ENCODE measurements at regions not wholly inside any gene's neighbourhood (a gene's known extent, or its start where the extent isn't known, plus 50 kb on each side); places are given as distances from the start of the nearest gene placed in this dataset.

DNA sequence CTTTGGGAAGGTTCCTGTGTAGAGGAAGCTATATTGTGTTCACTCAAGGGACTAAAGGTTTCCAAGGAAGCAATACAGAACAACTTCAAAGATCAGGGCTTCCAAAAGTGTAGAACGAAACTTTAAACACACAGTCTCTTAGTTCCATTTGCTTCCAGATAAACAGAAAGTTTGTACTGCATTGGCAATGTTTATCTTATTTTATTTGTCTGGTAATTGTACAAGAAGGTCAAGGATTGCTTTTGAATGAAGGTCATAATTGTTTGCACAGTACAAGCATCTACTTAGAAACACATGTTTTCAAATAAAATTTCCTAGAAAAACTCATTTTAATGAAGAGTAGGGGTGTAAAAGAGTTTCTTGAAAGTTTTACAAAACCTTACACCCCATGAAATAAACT lies 712.7 kb upstream of the SGCG start (continued):
- TF ChIP-seq, protein P1, sequence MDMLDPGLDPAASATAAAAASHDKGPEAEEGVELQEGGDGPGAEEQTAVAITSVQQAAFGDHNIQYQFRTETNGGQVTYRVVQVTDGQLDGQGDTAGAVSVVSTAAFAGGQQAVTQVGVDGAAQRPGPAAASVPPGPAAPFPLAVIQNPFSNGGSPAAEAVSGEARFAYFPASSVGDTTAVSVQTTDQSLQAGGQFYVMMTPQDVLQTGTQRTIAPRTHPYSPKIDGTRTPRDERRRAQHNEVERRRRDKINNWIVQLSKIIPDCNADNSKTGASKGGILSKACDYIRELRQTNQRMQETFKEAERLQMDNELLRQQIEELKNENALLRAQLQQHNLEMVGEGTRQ (IDR thresholded peaks at IDR 0.05; ENCODE audit: borderline replicate concordance, low read depth, low read length): no peak
- TF ChIP-seq ELF1 (IDR thresholded peaks at IDR 0.05) (no peak), RFX5 (IDR thresholded peaks at IDR 0.05; ENCODE audit: low read length) (no peak), CHD2 (IDR thresholded peaks at IDR 0.05; ENCODE audit: low read length, partially characterized antibody) (no peak), MEF2A (IDR thresholded peaks at IDR 0.05; ENCODE audit: borderline replicate concordance, low read depth) (no peak), SMC3 (IDR thresholded peaks at IDR 0.05; ENCODE audit: low read depth, low read length) (no peak), MXI1 (IDR thresholded peaks at IDR 0.05; ENCODE audit: low read depth, low read length) (no peak), EP300 (IDR thresholded peaks at IDR 0.05; ENCODE audit: borderline replicate concordance in 1 of 2, low read depth in 1 of 2, low read length in 1 of 2) (no peak), GABPA (IDR thresholded peaks at IDR 0.05; ENCODE audit: low read depth) (no peak)
- TF ChIP-seq, protein P2, sequence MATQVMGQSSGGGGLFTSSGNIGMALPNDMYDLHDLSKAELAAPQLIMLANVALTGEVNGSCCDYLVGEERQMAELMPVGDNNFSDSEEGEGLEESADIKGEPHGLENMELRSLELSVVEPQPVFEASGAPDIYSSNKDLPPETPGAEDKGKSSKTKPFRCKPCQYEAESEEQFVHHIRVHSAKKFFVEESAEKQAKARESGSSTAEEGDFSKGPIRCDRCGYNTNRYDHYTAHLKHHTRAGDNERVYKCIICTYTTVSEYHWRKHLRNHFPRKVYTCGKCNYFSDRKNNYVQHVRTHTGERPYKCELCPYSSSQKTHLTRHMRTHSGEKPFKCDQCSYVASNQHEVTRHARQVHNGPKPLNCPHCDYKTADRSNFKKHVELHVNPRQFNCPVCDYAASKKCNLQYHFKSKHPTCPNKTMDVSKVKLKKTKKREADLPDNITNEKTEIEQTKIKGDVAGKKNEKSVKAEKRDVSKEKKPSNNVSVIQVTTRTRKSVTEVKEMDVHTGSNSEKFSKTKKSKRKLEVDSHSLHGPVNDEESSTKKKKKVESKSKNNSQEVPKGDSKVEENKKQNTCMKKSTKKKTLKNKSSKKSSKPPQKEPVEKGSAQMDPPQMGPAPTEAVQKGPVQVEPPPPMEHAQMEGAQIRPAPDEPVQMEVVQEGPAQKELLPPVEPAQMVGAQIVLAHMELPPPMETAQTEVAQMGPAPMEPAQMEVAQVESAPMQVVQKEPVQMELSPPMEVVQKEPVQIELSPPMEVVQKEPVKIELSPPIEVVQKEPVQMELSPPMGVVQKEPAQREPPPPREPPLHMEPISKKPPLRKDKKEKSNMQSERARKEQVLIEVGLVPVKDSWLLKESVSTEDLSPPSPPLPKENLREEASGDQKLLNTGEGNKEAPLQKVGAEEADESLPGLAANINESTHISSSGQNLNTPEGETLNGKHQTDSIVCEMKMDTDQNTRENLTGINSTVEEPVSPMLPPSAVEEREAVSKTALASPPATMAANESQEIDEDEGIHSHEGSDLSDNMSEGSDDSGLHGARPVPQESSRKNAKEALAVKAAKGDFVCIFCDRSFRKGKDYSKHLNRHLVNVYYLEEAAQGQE (IDR thresholded peaks at IDR 0.05; ENCODE audit: low read depth, low read length): no peak

DNA sequence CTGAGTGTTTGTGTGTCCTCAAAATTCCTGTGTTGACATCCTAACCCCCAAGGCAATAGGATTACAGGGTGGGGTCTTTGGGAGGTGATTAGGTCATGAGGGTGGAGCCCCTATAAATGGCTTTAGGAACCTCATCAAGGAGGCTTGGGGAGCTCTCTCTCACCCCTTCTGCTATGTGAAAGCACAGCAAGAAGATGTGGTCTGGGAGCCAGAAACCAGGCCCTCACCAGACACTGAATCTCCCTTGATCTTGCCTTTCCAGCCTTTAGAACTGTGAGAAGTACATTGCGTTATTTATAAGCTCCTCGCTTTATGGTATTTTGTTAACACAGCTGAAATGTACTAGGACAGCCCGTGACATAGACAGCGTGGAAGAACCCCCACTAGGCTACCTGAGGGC lies 712.0 kb upstream of the SGCG start:
- Histone ChIP-seq H3K9me2 (no peaks in the 10 kb centered on the region), H3K4me3 (ENCODE audit: low read depth in 2 of 2, low read length in 1 of 2) (no peak overlapping the region), H3K36me3 (replicated peaks in 1 of 2; ENCODE audit: control insufficient read depth in 1 of 2, insufficient read depth in 2 of 2, low read length in 1 of 2) (no peaks in the 10 kb centered on the region), H3K4me1 (ENCODE audit: control insufficient read depth in 1 of 2, insufficient read depth in 2 of 2, low read depth in 1 of 2, low read length in 1 of 2) (no peaks in the 10 kb centered on the region), H3K79me2 (ENCODE audit: insufficient read depth) (no peaks in the 10 kb centered on the region), H4K20me1 (ENCODE audit: insufficient read depth) (no peaks in the 10 kb centered on the region), H3K27ac (ENCODE audit: low read depth in 2 of 2, low read length in 1 of 2) (no peak overlapping the region), H3F3A (replicated peaks; ENCODE audit: insufficient read depth) (no peaks in the 10 kb centered on the region), H3K9ac (no peak overlapping the region), H3K4me2 (no peak overlapping the region), H3K27me3 (ENCODE audit: insufficient read depth) (no peaks in the 10 kb centered on the region), H2AFZ (ENCODE audit: low read depth) (no peak overlapping the region), H3K9me3 (0 out of 2 replicates have a peak, but pooled peaks cover 6% of the 10 kb centered on the region)
- POLR2A ChIA-PET: no interaction called here
- TF ChIP-seq NRF1 (IDR thresholded peaks at IDR 0.05; ENCODE audit: low read depth, low read length) (no peak), FOSL2 (IDR thresholded peaks at IDR 0.05; ENCODE audit: borderline replicate concordance, low read depth) (no peak), RXRA (IDR thresholded peaks at IDR 0.05; ENCODE audit: borderline replicate concordance, low read depth) (no peak)
- TF ChIP-seq, protein P1 (IDR thresholded peaks at IDR 0.05; ENCODE audit: borderline replicate concordance, low read depth, low read length): no peak
- DNase-seq: no peak
- CTCF ChIA-PET: no interaction called here
- WGBS (ENCODE audit: low lambda C conversion rate): 20% methylated on average over 4 of the region's 4 CpGs

All from SK-N-SH (cell line).